HG02588 (cell line): ENCODE measurements at regions not wholly inside any gene's neighbourhood (a gene's known extent, or its start where the extent isn't known, plus 50 kb on each side); places are given as distances from the start of the nearest gene placed in this dataset.

Experiments used
- ATAC-seq: cut with Tn5 transposase; IDR thresholded peaks from one replicate; pipeline ENCODE4 v1.9.1; 2021; ENCODE audit warnings: mild to moderate bottlenecking, moderate library complexity; ENCODE audit not compliant: unreplicated experiment

DNA sequence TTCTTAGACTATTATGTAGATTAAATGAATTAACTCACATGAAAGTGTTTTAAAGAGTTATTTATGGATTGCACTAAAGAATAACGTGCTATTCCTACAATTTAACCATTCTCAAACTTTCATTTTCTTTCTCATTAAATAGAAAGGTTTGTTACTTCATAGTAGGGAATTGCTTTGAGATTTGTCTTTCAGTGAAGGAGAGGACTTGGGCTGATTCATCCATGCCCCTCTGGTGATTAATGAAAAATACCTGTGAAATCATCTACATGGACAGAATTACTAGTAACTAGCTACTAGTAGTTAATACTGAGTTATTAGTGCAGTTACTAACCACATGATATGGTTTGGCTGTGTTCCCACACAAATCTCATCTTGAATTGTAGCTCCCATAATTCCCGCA is 275.8 kb upstream of the CDH20 start:
- ATAC-seq = no peak

- no peak for ATAC-seq
Measured at GRCh38 chr18:61062258-61062657, 271.0 kb upstream of the CDH20 start.

DNA sequence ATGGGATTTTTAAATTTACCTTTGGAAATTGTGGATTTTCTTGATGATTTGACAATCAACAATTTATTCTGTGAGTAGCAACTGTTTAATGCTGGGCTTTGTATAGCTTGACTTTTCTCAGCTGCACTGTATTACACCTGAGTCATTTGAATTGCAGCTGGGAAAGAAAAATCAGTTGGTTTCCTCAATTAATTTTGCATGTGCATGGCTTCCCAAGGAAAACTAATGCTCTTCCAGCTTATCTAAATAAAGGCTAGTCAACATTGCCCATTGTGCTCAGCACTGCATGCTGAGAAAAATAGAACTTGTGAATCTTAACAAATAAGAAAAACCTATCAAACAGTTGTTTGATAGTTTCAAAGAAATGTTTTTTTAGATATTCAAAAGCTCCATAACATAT is 268.3 kb upstream of the CDH20 start:
- no peak for ATAC-seq

- no peak for ATAC-seq
Measured at GRCh38 chr18:61076986-61077385, 256.2 kb upstream of the CDH20 start.

DNA sequence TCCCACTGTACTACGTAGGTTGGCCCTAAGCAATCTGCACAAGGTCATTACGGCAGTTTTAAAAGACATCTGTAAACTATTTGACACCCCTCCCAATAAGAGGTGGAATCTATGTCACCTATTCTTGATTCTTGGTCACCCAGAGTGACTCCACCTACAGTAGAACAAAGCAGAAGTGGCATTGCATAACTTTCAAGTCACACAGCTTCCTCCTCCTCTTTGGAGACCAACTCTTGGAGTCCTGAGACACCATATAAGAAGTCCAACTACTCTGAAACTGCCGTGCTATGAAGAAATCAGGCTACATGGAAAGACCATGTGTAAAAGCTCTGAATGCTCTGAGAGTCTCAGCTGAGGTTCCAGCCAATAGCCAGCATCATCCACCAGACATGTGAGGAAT is 253.5 kb upstream of the CDH20 start:
- no peak for ATAC-seq

- ATAC-seq = no peak
Measured at GRCh38 chr18:61080954-61081528, 252.2 kb upstream of the CDH20 start.

GRCh38 chr18:61082976-61083630 is 250.1 kb upstream of the CDH20 start:
- no peak for ATAC-seq

DNA sequence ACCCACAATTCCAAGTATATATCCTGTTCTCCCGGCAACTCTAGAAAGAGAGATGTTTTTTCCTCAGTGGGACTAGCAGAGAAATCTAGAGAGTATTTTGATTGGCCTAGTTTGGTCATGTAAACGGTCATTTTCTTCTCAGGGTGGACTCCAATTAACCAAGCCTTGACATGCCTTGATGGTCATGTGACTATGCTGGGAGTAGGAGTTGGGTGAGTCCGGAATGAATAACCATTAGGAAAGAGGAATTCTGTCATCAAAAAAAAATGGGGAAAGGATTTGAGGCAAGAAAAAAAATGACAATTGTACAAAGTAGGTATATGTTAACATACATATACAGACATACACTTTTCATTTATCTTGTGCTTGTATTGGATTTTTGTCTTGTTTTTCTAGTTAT is 248.2 kb upstream of the CDH20 start:
- ATAC-seq = no peak

- ATAC-seq = no peak
Measured at GRCh38 chr18:61085761-61086160, 247.5 kb upstream of the CDH20 start.

GRCh38 chr18:61086657-61087056 is 246.6 kb upstream of the CDH20 start:
- no peak for ATAC-seq

GRCh38 chr18:61091379-61091778 is 241.9 kb upstream of the CDH20 start:
- no peak for ATAC-seq

- ATAC-seq = no peak
Measured at GRCh38 chr18:61093965-61094364, 239.3 kb upstream of the CDH20 start.

DNA sequence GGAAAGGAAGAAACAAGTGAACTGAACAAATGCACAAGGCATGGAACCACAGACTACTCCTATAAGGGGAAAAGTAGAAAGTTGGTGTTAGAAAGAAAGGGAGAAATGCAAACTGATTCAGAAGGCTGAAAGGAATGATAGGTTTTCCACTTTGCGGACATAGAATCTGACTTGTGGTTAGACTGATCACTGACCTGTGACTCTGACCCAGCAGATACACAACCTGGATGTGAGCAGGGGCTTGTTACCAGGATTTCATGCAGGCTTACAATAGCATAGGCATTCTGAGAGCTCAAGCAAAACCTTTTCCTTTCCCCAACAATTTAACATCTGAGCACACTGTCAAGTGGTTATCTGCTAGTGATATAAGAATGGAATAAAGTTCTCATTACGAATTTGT is 237.0 kb upstream of the CDH20 start:
- ATAC-seq = no peak

DNA sequence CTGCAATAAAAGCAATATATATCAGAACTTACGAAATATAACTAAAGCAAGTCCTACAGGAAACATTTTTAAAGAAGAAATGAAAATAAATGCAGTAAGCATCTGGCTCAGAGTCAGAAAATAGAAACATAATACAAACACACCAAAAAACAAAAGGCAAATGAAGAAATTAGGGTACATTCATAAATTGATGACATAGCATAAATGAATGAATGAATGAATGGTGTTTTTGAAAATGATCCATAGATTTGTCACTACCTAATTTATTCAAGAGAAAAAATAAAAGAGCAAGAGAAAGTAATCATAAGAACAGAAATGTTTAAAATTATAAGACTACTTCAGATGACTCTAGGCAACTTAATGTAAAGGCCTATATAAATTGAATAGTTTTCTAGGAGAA is 226.1 kb upstream of the CDH20 start:
- no peak for ATAC-seq

- ATAC-seq = no peak
Measured at GRCh38 chr18:61108706-61109105, 224.5 kb upstream of the CDH20 start.

- no peak for ATAC-seq
Measured at GRCh38 chr18:61123309-61123708, 209.9 kb upstream of the CDH20 start.

DNA sequence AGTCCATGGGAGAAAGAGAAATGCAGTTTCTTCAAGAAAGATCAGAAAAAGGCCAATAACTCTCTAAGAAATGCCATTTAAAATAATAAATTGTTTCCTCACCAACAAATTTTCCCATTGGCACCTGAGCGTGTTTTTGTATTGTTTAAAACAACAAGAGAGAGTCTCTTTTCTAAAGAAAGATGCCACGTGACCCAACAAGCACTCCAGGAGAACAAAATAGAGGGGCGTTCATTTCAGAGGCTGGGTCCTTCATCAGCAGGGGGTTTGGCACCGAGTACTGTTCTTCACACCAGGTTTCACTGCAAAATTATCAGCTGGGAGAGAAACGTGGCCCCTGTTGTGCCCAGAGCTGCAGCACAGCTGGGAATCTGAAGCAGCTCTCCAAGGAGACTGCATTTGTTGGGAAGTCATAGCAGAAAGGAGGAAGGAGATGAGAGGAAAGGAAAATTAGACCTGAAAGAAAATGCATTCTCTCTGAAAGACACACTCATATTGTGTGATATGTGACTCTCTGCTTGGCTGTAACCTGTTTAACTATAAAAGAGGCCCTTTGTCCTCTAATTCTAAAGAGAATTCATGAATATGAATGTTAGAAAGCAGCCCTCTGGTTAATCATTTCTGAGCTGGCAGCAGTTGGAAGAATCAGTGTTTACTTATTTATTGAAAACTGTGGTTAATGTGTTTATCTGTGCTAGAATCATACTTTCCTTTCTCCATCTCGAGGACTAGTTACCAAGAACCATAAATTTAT is 205.3 kb upstream of the CDH20 start:
- ATAC-seq = no peak

- ATAC-seq = no peak
Measured at GRCh38 chr18:61129001-61129400, 204.2 kb upstream of the CDH20 start.

GRCh38 chr18:61132031-61132430 is 201.2 kb upstream of the CDH20 start:
- no peak for ATAC-seq

DNA sequence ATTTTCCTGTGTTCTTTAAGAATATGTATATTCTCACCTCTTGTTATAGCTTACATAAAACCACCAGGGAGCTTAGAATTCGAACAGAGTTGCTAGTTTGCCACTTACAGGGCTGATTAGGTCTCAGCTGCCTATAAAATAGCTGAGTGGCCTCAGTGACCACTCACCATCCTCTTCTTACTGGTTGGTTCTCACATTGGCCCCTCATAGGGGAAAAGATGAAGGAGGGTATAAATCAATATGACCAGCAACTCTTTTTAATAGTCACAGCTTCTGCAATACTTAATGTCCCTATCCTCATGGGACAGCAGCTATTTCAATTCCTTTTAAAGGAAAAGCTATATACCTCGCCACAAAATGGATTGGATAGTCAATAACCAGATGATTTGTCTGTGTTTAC is 199.4 kb upstream of the CDH20 start:
- no peak for ATAC-seq

DNA sequence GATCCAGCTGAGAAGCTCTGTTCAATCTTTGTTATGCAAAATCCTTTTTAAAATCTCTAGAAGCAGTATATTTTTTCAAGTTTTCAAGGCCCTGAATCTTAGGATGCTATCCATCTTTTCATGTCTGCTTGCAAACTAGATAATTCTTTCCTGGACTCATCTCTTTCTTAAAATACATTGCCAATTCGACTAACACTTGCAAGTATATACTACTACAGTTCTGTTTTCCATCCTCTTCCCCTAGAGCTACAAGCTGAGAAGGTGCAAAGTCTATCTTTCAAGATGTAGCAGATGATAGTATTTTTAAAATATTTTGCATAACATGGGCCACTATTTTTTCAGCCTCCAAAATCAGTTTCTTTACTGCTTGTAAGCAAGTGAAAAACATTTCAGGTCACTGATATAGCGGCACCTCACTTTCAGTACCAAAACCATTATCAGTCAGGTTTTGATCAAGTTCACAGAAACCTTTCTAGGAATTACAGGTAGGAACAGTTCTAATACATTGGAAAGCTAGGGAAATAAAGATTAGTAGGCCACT is 196.4 kb upstream of the CDH20 start:
- no peak for ATAC-seq

GRCh38 chr18:61141691-61142090 is 191.5 kb upstream of the CDH20 start:
- ATAC-seq = no peak
